Right atrium auricular region (tissue), 2 donors: ENCODE measurements at regions not wholly inside any gene's neighbourhood (a gene's known extent, or its start where the extent isn't known, plus 50 kb on each side); places are given as distances from the start of the nearest gene placed in this dataset.
A peak's percentile ranks its signal among the peaks of the same experiment; 100 is the strongest.

Experiments used
- DNase-seq: peaks from one replicate; pipeline ENCODE4 v3.0.0-alpha.2; 2019; ENCODE audit warnings: low spot score
- H3K27ac ChIP-seq, 2 donors: fragments of 200-600 bp; sonication (generic); 1 replicate in 1 of 2; 2 replicates in 1 of 2; pipeline ENCODE4 v1.5.1; 2016 to 2019
- H3K27me3 ChIP-seq, 2 donors: fragments of 200-600 bp; sonication (generic); one replicate each; pipeline versions ENCODE4 v1.5.1 to v1.6.0; 2017 to 2019
- H3K36me3 ChIP-seq: fragments of 200-600 bp; sonication (generic); one replicate; pipeline ENCODE4 v1.5.1; 2016
- H3K4me1 ChIP-seq, 2 donors: fragments of 200-600 bp; sonication (generic); one replicate each; pipeline versions ENCODE4 v1.5.1 to v1.6.0; 2017 to 2019
- H3K4me3 ChIP-seq, 2 donors: fragments of 200-600 bp; sonication (generic); 1 replicate in 1 of 2; 2 replicates in 1 of 2; pipeline ENCODE4 v1.5.1; 2017 to 2019; ENCODE audit warnings: mild to moderate bottlenecking in 1 of 2, moderate library complexity in 1 of 2
- H3K9me3 ChIP-seq, 2 donors: fragments of 200-600 bp; sonication (generic); one replicate each; pipeline ENCODE4 v1.5.1; 2019
- TF ChIP-seq, protein P1 (sequence below), 2 donors: fragments of 200-600 bp; sonication (generic); IDR thresholded peaks; one replicate each; pipeline ENCODE4 v1.5.1; 2019; ENCODE audit warnings: antibody characterized with exemption in 2 of 2

DNA sequence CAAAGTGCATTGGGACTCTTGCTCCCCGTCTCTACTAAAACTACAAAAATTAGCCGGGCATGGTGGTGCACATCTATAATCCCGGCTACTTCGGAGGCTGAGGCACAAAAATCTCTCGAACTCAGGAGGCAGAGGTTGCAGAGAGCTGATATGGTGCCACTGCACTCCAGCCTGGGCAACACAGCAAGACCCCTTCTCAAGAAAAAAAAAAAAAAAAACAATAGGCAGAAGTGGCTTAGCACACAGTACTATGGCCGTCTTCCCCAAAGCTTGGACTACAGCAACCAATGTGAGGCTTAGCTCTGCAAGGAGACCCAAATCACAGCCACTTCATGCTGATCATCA is 162.8 kb upstream of the PRDX4 start:
- H3K27ac ChIP-seq = peak overlapping the region in 1 of 2 donors; percentile 41
- peaks cover 0 to 5% of the 10 kb centered on the region in 2 donors for H3K9me3 ChIP-seq
- TF ChIP-seq, protein P1, sequence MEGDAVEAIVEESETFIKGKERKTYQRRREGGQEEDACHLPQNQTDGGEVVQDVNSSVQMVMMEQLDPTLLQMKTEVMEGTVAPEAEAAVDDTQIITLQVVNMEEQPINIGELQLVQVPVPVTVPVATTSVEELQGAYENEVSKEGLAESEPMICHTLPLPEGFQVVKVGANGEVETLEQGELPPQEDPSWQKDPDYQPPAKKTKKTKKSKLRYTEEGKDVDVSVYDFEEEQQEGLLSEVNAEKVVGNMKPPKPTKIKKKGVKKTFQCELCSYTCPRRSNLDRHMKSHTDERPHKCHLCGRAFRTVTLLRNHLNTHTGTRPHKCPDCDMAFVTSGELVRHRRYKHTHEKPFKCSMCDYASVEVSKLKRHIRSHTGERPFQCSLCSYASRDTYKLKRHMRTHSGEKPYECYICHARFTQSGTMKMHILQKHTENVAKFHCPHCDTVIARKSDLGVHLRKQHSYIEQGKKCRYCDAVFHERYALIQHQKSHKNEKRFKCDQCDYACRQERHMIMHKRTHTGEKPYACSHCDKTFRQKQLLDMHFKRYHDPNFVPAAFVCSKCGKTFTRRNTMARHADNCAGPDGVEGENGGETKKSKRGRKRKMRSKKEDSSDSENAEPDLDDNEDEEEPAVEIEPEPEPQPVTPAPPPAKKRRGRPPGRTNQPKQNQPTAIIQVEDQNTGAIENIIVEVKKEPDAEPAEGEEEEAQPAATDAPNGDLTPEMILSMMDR (IDR thresholded peaks at IDR 0.05) = no peak
- DNase-seq = no peak
- H3K4me3 ChIP-seq = no peak overlapping the region
- H3K27me3 ChIP-seq = no peaks in the 10 kb centered on the region
- no peaks in the 10 kb centered on the region for H3K36me3 ChIP-seq
- no peaks in the 10 kb centered on the region for H3K4me1 ChIP-seq

DNA sequence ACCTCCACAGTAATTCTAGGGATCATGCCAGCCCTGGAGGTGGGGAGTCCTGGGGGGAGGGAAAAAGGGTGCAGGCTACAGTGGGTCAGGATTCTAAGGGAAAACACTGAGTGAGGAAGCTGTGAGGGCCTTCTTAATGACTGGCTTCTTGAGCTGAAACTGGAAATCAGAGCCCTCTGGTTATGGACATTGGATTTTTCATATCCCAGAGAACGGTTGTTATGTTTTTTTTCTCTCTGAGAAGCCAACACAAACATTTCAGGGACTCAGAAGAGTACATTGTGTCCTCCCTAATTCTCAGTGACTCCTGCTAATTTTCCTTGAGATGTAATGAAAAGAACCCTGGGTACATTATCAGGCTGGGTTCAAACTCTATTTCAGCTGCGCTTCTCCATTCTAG is 162.4 kb upstream of the PRDX4 start:
- Histone ChIP-seq H3K4me3 (no peak overlapping the region), H3K36me3 (no peaks in the 10 kb centered on the region), H3K27ac (peak overlapping the region in 1 of 2 donors; percentile 41), H3K9me3 (peaks cover 0 to 6% of the 10 kb centered on the region in 2 donors), H3K27me3 (no peaks in the 10 kb centered on the region), H3K4me1 (no peaks in the 10 kb centered on the region)
- DNase-seq = no peak
- TF ChIP-seq, protein P1 (IDR thresholded peaks at IDR 0.05) = no peak

DNA sequence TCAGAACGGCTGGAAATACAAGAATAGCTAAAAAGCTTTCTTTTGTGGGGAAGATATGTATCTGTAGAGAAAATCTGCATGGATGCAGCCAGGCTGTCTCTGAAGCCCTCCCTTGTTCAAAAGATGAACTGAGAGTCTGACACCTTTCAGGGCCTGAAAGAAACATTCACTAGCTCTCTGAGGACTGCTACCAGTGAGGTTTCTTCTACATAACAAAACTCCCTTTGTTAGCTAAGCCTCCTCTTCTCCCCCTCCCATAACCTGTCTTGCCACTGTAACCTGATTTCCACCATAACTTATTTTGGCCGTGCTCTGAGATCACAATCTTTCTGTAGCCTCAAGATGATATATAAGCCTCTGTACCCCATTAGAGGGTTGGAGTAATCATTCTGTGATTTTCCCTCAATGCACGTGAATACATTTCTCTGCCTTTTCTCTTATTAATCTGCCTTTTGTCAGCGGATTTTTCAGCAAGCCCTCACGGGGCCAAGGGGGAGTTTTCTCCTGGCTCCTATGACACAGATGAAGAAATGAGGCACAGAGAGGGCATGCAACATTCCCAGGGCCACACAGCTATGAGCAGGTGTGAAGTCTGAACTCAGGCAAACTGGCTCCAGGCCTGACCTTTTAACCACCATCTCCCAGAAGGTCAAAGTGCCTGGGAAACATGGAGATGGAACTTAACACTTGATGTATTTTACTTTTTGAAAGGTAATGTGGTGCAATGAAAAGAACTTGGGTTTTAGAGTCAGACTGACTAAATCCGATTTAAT is 161.6 kb upstream of the PRDX4 start:
- H3K9me3 ChIP-seq = peaks cover 0 to 6% of the 10 kb centered on the region in 2 donors
- no peaks in the 10 kb centered on the region for H3K4me1 ChIP-seq
- H3K4me3 ChIP-seq = no peak overlapping the region
- no peak for DNase-seq
- H3K27ac ChIP-seq = no peak overlapping the region
- no peaks in the 10 kb centered on the region for H3K27me3 ChIP-seq
- no peaks in the 10 kb centered on the region for H3K36me3 ChIP-seq
- TF ChIP-seq, protein P1 (IDR thresholded peaks at IDR 0.05) = no peak

DNA sequence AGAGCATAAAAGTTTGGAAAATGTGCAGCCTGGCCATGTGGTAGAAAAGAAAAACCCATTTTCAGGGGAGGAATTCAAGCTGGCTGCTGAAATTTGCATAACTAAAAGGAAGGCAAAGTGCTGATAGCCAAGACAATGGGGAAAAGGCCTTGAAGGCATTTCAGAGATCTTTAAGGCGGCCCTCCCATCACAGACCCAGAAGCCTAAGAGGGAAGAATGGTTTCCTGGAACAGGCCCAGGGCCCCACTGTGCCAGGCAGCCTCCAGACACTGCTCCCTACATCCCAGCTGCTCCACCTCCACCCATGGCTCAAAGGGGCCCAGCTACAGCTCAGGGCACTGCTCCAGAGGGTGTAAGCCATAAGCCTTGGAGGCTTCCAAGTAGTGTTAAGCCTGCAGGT is 158.0 kb upstream of the PRDX4 start:
- TF ChIP-seq, protein P1 (IDR thresholded peaks at IDR 0.05) = no peak
- Histone ChIP-seq H3K4me3 (no peak overlapping the region), H3K27ac (no peak overlapping the region), H3K27me3 (no peaks in the 10 kb centered on the region), H3K36me3 (no peaks in the 10 kb centered on the region), H3K9me3 (peaks cover 0 to 6% of the 10 kb centered on the region in 2 donors), H3K4me1 (no peaks in the 10 kb centered on the region)
- no peak for DNase-seq

- Histone ChIP-seq H3K27ac (no peak overlapping the region), H3K4me1 (no peaks in the 10 kb centered on the region), H3K4me3 (no peak overlapping the region), H3K36me3 (no peaks in the 10 kb centered on the region), H3K27me3 (no peaks in the 10 kb centered on the region), H3K9me3 (peaks cover 0 to 6% of the 10 kb centered on the region in 2 donors)
- TF ChIP-seq, protein P1 (IDR thresholded peaks at IDR 0.05) = no peak
- no peak for DNase-seq
These were observed 155.5 kb upstream of the PRDX4 start for GRCh38 chrX:23511793-23512192.

- Histone ChIP-seq H3K9me3 (peaks cover 0 to 6% of the 10 kb centered on the region in 2 donors), H3K36me3 (no peaks in the 10 kb centered on the region), H3K4me3 (no peak overlapping the region), H3K27me3 (no peaks in the 10 kb centered on the region), H3K27ac (no peak overlapping the region), H3K4me1 (no peaks in the 10 kb centered on the region)
- DNase-seq = no peak
- TF ChIP-seq, protein P1 (IDR thresholded peaks at IDR 0.05) = no peak
These were observed 154.2 kb upstream of the PRDX4 start for GRCh38 chrX:23513121-23513520.
